K562 (cell line): ENCODE measurements at regions not wholly inside any gene's neighbourhood (a gene's known extent, or its start where the extent isn't known, plus 50 kb on each side); places are given as distances from the start of the nearest gene placed in this dataset.

Experiments used
- CBX5 ChIP-seq: IDR thresholded peaks from 2 replicates; pipeline ENCODE4 v1.6.1; 2014; ENCODE audit warnings: low read depth, borderline replicate concordance
- CHD2 ChIP-seq: IDR thresholded peaks from 2 replicates; pipeline ENCODE4 v1.6.1; 2011; ENCODE audit warnings: low read depth, low read length
- FOS ChIP-seq: IDR thresholded peaks from 3 replicates; pipeline ENCODE4 v1.6.1; 2011; ENCODE audit not compliant: insufficient read length; ENCODE audit errors: extremely low read depth
- KDM1A ChIP-seq, 2 experiments: fragments of 450-650 bp; IDR thresholded peaks; 2 replicates each; pipeline ENCODE4 v1.6.1; 2016; ENCODE audit warnings: mild to moderate bottlenecking in 2 of 2
- MYNN ChIP-seq, 2 experiments: sonication (generic); formaldehyde crosslinking in 1 of 2; IDR thresholded peaks; 2 replicates each; pipeline versions ENCODE4 v1.5.0 to v1.6.1; 2016 to 2020; ENCODE audit warnings: antibody characterized with exemption in 1 of 2, missing genetic modification reagents in 1 of 2
- POLR2A ChIP-seq: fragments of 450-650 bp; conservative IDR thresholded peaks from 2 replicates; pipeline ENCODE4 v1.6.1; 2016
- TEAD4 ChIP-seq, 2 experiments: sonication (generic) in 1 of 2; formaldehyde crosslinking in 1 of 2; IDR thresholded peaks; 2 replicates each; pipeline versions ENCODE4 v1.6.1 to v1.8.0; 2012 to 2022; ENCODE audit warnings: borderline replicate concordance in 1 of 2, inconsistent platforms in 1 of 2, low read length in 1 of 2, mild to moderate bottlenecking in 1 of 2, missing genetic modification reagents in 1 of 2
- ZBTB26 ChIP-seq: fragments of 450-650 bp; formaldehyde crosslinking; IDR thresholded peaks from 2 replicates; pipeline ENCODE4 v1.4.0; 2022; ENCODE audit warnings: missing genetic modification characterization
- ZNF175 ChIP-seq: fragments of 200-800 bp; sonication (Bioruptor generic); IDR thresholded peaks from 2 replicates; pipeline ENCODE4 v1.6.1; 2016; ENCODE audit warnings: low read depth, mild to moderate bottlenecking, missing genetic modification characterization, missing compliant biosample characterization
- ZNF217 ChIP-seq: sonication (generic); formaldehyde crosslinking; IDR thresholded peaks from 2 replicates; pipeline ENCODE4 v1.8.0; 2022; ENCODE audit warnings: mild to moderate bottlenecking, missing genetic modification reagents
- ZZZ3 ChIP-seq: fragments of 450-650 bp; IDR thresholded peaks from 2 replicates; pipeline ENCODE4 v1.6.1; 2016; ENCODE audit warnings: antibody characterized with exemption, mild to moderate bottlenecking, moderate library complexity

GRCh38 chr10:79007421-79008319 lies 61.1 kb upstream of the ZMIZ1 start:
- TF ChIP-seq FOS (no peak), ZNF175 (CRISPR knock-in tag) (no peak), TEAD4 (IDR thresholded peaks at IDR 0.05; ENCODE audit: low read length) (no peak), TEAD4 (CRISPR knock-in tag; IDR thresholded peaks at IDR 0.05; ENCODE audit: borderline replicate concordance) (no peak), KDM1A (IDR thresholded peaks at IDR 0.05) (no peak), MYNN (IDR thresholded peaks at IDR 0.05) (no peak), MYNN (CRISPR knock-in tag; IDR thresholded peaks at IDR 0.05) (no peak), CBX5 (no peak), ZBTB26 (CRISPR knock-in tag) (no peak), ZZZ3 (no peak), CHD2 (no peak), ZNF217 (no peak), POLR2A (no peak)
